ENCODE measurements at regions not wholly inside any gene's neighbourhood (a gene's known extent, or its start where the extent isn't known, plus 50 kb on each side); places are given as distances from the start of the nearest gene placed in this dataset.
A peak's percentile ranks its signal among the peaks of the same experiment; 100 is the strongest.

DNA sequence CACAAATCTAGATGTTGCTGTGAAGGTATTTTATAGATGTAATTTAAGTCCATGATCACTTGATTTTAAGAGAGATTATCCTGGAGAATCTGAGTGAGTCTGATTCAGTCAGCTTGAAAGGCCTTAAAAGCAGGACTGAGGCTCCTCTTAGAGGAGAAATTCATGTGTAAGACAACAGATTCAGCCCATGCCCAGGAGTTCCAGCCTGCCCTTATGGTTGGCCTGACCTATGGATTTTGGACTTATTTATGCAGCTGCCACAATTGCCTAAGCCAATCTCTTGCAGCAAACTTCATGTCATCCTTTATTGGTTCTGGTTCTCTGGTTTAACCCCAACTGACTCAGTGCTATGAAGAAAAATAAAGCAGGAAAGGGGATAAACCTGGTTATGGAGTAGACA is 296.5 kb upstream of the RASGRP1 start:
- DNase-seq, result no peak

DNA sequence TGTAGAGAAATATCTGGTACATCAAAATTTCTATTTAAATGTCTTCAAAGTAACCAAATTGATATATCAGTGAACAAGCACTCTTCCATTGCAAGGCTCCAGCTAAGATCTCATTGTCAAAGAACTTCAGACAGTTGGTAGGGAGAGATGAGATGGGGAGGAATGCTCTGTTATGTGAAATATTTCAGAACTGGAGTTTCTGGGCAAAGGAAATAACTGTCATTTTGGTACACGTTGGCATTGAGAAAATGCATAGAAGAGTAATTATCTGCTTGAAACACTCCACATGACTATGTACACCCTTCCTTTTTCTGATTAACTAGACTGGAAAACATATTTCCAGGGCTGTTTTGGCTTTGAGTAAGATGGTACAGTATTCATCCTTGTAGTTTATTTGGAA is 297.5 kb upstream of the RASGRP1 start:
- no peak for DNase-seq

DNA sequence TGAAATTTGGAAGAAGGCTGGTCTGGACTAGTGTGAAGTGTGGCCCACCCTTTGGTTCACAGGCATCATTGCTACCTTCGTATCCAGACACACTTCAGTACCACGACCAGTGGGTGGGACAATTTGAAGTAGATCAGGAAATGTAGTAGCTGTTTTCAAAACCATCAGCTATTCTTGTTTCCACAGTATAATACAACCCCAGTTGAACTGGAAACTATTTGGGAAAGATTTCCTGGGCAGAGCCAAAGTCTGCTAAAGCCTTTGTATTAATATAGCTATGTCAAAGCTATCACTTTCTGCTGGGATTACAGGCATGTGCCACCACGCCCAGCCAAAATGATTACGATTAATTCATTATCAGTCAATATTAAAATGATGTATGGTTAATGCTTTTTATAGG is 298.8 kb upstream of the RASGRP1 start:
- DNase-seq, result no peak

DNA sequence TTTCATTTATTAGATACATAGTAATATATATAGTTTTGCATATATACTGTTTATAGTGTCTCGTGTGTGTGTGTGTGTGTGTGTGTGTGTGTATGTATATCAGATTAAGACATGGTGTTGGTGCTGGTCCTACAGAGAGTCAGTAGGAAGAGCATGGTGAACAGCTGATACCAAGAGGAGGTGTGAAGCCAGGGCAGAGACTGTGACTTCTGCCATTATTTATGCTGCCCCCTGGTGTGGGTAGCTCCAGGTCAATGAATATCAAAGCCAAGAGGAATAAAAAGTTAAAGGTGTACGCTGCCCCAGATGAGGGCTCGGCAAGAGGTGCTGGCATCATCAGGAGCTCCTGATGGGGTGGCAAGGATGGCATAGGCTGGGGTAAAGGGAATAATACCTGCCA is 299.5 kb upstream of the RASGRP1 start:
- DNase-seq, result no peak

DNA sequence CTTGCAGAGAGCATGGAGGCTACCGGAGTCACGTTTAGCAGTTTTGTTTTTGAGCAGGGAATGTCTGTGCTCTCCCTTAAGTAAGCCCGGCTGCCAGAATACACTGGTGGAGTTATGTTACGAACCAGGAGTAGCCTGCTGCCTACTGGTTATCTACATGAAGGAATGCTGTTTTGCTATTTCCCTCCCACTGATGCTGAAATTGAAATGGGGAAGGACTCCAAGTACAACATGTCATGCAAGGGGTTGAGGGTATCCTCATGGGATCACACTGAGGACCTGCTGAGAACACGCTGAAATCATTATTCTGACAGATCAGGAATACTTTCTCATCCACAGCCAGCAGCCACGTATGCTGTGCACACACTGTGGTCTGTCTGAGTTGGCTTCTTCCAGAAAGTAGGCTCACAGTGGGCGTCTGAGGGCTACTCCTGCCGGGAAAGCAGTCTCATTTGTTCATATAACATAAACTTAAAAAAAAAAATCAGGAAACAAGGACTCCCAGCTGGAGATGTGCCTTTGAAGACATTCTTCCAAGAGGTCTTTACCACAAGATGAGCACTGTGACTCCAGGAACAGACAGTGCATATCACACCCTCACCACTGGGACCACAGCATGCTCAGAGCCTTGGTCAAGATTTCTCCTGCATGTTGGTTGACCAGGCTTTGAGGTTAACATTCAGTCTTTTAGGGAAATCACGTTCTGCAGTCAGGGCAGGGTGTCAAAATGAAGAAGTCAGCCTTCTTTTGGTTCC is 300.4 kb upstream of the RASGRP1 start:
- DNase-seq, result peak; percentile 60

DNA sequence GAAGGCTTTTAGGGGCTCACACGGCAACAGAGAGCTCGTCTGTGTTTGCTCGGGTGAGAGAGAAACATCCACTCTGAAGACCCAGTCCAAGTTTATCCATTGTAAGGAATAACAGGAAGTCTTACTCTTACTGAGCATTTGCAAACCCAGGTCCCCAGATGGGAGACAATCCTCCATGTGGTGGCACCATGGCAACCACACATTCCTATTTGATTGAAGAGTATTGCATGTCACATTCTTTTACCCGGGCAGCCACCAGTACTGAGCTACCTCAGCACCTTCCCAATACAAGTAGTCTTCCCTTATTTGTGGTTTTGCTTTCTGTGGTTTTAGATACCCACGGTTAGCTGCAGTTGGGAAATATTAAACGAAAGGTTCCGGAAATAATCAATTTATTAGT is 302.9 kb upstream of the RASGRP1 start:
- no peak for DNase-seq

DNA sequence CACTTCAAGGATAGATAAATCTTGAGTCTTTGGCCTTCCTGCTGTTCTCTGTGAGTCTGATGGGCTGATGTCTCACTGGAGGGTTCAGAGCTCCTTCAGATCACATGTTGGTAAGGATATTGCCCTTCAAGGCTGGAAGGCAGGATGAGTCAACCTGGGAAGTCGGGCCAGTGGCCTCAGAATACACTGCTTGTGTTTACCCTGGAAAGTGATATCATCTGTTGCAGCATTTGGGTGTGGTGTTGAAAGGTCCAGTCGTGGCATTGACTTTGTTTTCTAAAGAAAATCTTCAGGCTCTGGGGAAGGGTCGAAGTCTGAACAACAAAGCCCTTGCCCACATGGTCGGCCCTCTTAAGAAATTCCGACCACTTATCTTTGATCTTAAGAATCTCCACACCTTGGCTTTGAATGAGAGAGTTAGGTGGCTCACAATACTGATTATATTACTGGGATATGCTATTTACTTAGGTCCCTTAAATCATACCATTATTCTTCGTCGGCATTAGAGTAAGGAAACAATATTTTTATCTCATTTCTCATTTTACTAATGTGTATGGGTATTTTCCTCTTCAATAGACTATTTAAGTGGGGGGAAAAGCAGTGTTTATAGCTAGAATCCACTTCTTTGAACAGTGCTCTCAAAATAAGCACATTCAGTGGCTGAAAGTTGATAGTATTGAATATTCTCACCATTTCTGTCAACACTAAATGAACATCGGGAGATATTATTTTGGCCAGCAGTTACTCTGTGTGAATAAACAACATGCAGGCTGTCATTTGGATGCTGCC is 303.9 kb upstream of the RASGRP1 start:
- DNase-seq, result no peak

DNA sequence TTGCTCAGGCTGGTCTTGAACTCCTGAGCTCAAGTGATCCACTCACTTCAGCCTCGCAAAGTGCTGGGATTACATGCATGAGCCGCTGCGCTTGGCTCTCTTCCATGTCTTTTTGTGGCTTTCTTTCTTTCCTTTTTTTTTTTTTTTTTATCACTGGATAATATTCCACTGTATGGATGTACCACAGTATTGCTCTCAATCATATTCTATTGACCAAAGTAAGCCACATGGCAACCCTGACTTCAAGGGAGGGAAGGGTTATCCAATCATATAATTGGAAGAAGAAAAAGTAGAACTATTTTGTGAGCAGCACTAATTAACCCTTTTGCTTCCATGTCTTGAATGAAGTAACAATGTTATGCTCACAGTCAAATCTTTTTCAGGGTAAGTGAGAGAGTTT is 307.0 kb upstream of the RASGRP1 start:
- no peak for DNase-seq

DNA sequence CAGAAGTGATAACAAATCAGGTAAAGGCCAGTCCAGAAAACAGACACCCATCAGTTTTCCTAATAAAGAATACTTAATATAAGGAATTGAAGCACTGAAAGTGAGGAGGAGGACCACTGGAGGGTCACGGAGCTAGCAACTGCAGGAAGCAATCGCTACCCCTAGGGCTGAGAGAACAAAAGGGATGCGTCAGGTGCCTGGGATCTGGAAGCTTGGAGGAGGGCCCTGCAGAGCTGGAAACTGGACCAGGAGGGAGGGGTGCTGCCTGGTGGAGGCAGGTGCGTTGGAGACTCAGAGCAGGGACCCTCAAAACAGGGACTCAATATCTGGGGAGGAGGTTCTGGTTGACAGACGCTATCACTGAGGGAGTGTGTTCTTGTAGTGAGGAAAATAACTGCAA is 308.1 kb upstream of the RASGRP1 start:
- no peak for DNase-seq

DNA sequence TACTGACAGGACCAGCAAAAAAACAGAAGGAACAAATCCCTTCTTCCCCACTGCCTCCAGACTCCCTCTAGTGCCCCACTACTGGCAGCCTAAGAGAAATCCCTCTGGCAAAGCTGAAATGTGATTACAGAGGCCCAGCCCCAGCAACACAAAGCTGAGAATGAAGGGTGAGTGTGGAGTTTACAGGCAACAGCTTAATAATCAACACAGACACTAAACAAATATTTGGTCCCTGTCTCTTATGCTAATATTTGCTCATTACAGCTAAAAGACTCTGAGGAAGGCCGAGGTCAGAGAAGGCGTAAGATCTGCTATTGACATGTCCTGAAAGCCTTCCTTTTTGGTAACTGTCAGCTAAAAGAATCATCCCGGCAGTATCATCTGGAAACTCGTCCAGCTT is 308.5 kb upstream of the RASGRP1 start:
- no peak for DNase-seq

DNA sequence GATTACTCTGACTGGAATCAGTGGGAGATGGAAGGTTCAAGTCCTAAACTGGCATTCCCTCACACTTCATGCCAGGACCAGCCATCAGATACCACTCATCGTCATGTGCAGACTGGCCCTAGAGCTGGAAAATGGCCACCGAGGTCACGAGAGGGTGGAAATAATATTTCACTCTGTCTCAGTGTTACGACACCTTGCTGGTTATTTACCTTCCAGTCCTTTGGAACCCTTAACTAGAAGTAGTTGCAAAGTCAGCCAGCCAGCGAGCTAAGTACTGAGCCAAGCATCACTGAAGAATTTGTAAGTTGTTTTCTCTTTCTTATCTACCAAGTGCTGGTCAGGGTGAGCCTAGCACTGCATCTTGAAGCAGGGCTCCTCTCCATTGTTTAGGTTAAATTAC is 309.9 kb upstream of the RASGRP1 start:
- no peak for DNase-seq

DNA sequence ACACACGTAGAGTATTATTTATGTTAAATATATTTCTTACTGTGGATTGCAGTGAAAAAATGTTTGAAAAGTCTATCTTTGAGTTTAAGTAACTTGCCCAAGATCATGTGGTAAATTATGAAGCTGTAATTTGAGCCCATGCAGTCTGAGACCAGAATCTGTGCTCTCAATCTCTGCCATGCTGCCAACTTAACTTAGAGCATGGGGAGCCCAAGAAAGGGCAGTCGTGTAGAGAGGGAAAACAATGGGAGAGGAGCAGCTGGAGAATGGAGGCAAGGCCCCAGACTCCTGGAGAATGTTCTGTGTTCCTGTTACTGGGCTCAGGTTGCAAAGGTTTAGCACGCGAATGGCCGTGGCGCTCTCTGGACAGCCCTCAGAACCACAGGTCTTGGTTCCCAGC is 311.6 kb upstream of the RASGRP1 start:
- DNase-seq, result no peak

DNA sequence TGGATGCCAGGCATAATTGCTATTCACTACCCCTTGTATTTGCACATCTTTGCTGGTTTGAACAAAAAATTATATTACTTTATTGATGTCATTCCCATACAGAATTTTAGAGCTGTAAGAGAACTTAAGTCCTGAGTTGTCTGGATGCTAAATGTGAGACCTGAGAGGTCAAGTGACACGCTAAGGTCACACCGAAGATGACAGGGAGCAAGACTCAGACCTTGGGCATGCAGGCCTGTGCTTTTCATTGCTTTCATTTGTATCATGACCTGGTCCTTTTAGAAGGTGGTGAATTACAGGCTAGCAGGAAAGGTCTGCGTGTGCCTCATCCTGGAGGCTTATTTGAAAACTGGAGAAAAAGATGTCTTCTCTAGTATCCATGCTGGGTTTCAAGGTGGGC is 312.0 kb upstream of the RASGRP1 start:
- DNase-seq, result no peak

DNA sequence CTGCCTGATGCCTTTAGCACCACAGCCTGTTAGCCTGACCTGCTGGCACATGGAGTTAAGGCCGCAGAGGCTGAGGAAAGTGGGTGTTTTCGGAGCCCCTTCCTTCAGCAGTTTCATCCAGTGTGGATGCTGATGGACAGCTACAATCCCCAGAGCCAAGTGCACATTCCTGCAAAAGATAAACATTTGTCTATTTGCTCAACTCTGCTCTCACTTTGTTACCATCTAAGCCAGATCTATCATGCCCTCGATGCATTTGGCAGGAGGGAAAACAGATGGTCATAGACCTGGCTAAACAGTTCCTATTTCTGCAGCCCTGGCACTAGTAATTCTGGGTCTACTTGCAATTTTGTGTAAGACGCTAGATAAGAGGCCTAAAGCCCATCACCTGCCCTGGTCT is 312.9 kb upstream of the RASGRP1 start:
- DNase-seq, result no peak

DNA sequence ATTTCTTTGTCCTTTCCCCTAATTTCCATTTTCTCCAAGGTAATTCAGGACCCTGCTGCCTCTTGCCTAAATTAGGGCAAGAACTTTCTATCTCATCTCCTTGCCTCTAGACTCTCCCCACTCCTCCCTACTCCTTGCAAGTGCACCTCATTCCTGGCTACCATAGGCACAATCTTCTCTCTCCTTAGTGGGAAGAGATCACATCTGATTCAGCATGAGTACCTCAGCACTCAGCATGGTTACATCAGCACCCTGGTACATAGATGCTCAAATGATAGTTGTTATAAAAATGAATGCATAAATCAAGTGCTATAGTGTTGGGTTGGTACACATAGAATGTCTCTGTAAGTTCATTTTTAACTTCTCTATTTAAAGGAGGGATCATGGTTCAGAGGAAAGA is 313.4 kb upstream of the RASGRP1 start:
- DNase-seq, result no peak

DNA sequence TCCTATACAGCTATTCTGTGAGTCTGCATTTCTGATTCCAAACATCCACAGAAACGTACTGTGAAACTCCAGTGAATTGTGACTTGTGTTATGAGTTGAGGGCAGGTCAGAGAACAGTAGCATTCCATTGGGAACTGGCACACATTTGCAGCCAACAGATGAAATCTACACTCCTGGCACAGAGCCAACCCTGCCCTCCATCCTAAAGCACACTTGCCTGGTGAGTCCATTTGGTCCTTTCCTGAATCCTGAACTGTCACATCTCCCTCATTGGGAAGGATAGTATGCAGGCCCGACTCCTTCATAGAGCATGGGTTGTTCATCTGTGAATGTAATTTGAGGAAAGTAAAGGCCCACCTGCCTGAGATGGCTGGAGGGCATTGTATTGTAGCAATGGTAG is 314.3 kb upstream of the RASGRP1 start:
- no peak for DNase-seq

DNA sequence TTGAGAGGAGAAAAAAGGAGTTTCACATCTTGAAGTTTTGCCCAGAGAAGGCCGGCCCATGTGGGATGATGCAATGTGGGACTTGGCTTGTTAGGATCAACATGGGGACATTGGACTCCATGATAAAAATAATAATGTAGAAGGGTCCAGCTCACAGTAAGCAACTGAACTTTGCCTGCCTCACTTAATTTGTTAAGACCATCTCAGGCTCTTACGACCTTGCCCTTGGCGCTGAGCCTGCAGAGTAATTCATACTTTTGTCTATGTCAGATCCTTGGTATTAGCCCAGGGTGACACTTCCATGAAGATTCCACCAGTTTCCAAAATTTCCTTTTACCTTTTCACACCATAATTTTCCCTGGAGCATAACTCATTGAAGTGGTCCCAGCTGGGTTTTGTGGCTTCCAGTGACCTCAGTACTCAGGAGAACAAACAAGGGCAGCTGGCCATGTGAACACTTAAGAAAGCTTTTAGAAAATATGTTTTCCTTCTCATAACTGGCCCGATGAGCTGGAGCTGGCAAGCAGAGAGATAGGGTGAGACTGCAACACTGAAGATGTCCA is 315.4 kb upstream of the RASGRP1 start:
- DNase-seq, result no peak

DNA sequence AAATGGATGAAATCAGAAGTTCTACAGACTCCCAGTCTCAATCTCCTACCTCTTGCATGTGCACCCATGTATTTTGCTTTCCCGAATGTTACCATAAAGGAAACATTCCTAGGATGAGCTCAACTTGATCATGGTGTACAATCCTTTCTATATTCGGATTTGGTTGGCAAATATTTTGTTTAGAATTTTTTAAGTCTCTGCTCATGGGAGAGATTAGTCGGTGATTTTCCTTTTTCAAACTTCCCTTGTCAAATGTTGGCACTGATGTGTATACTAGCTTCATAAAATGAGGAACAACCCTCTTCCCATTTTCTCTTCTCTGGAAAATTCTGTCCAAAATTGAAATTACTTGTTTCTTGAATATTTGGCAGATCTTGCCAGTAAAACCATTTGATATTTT is 317.6 kb upstream of the RASGRP1 start:
- DNase-seq, result no peak

DNA sequence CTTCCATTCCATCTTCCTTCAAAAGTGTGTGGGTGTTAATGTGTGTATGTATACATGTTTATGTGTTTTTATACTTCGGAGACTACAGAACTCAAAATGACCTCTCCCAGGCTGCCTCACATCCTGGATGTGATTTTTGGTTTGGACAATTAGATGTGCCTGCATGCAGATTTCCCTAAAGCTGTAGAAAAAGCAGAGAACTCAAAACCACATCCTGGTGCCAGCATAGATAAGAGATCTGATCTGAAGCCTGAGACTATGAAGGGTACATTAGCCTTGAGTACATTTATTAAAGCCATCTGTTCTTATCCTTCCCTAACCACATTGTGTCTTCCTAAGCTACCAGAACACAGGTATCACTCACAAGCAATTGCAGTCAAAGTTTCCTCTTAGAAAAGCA is 319.4 kb upstream of the RASGRP1 start:
- no peak for DNase-seq

DNA sequence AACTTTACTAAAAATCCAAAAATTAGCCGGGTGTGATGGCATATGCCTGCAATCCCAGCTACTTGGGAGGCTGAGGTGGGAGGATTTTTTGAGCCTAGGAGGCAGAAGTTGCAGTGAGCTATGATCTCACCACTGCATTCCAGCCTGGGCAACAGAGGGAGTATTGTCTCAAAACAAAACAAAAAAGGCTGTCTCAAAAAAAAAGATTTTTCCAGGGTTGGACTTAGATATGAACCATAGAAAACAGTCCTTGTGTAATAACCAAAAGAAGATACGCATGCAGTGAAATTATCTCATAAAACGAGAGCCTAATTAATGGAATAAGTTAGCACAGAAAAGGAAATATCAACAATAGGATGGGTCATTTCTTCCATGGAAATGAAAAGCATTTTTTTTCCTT is 320.4 kb upstream of the RASGRP1 start:
- DNase-seq, result no peak

DNA sequence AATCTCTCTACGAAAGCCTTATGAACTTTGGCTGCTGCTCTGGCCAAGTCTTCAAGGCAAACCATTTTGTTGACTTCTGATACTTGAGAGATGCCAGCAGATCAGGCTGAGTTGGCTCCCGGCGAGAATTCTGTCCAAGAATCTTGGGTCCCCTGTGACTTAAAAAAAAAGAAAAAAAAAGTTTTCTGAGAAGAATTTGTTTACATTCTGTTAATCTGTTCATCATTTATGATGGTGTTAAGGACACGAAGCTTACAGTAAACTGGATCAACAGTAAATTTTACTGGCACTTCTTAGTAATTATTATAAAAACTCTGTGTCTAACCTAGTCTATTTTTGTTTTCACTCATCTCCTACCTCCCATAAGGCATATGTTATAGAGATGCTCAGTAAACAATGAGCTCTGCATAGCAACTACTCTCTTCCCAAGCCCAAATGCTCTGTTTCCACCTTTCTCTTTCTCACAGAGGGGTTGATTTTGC is 320.9 kb upstream of the RASGRP1 start:
- no peak for DNase-seq

DNA sequence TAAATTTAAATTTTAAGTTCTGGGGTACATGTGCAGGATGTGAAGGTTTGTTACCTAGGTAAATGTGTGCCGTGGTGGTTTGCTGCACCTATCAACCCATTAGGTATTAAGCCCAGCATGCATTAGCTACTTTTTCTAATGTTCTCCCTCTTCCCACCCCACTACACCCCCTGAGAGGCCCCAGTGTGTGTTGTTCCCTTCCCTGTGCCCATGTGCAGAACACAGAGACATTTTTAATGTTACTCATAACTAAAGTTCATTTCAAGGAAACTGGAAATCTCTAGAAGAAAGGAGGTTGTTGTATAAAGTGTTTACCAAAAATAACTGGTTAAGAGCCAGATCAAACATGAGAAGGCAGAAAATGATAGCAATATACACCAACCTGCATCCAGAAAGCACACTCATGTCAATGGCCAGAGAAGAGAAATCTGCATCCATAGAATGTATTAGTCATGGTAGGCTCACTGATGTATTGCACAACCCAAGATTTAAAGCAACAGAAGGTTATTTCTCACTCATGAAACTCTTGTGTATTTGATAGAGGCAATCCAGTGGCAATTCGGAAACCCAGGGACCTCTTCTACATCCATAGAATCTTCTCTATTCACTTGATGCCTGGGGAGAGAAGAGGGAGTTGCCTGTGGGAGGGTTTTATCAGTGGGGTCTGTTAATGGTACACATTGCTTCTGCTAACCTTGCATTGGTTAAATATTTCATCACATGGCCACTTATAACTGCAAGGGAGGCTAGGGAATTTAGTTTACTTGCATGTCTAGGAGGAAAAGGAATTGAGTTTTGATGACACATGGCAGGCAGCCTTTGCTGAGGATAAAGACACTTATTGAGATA is 321.9 kb upstream of the RASGRP1 start:
- DNase-seq, result no peak
